Kidney (tissue), 13 donors: ENCODE measurements at regions not wholly inside any gene's neighbourhood (a gene's known extent, or its start where the extent isn't known, plus 50 kb on each side); places are given as distances from the start of the nearest gene placed in this dataset.

Experiments
- DNase-seq, 5 donors: peaks; one replicate each; pipeline ENCODE4 v3.0.0-alpha.2; 2013 to 2020
- FAIRE-seq: peaks from 2 replicates; lab custom pipeline; 2012; peaks lifted over from hg19 to GRCh38; lab: Jason Lieb, UNC
- H3K27ac ChIP-seq, 2 donors: one replicate each; pipeline ENCODE4 v1.7.0; 2013; ENCODE audit warnings: low read depth in 2 of 2, low read length in 2 of 2, inconsistent platforms in 1 of 2
- H3K27me3 ChIP-seq: one replicate; pipeline ENCODE4 v1.7.1; 2013; ENCODE audit warnings: low read length, inconsistent platforms; ENCODE audit not compliant: control insufficient read depth, insufficient read depth
- H3K36me3 ChIP-seq, 3 donors: one replicate each; pipeline versions ENCODE4 v1.7.0 to v1.7.1; 2013; ENCODE audit warnings: low read length in 3 of 3, control low read depth in 1 of 3, inconsistent platforms in 1 of 3; ENCODE audit not compliant: insufficient read depth in 3 of 3, control insufficient read depth in 2 of 3
- H3K4me1 ChIP-seq, 3 donors: one replicate each; pipeline versions ENCODE4 v1.7.0 to v1.7.1; 2013; ENCODE audit warnings: low read length in 3 of 3, inconsistent platforms in 1 of 3, low read depth in 1 of 3; ENCODE audit not compliant: control insufficient read depth in 2 of 3, insufficient read depth in 2 of 3
- H3K4me3 ChIP-seq, 3 donors: one replicate each; pipeline versions ENCODE4 v1.7.0 to v1.8.1; 2013; ENCODE audit warnings: low read length in 3 of 3, control low read depth in 1 of 3, inconsistent platforms in 1 of 3
- H3K9ac ChIP-seq, 3 donors: one replicate each; pipeline versions ENCODE4 v1.7.0 to v1.7.1; 2013; ENCODE audit warnings: low read length in 3 of 3, control low read depth in 1 of 3, inconsistent platforms in 1 of 3
- H3K9me3 ChIP-seq, 3 donors: one replicate each; pipeline versions ENCODE4 v1.7.0 to v1.7.1; 2013; ENCODE audit warnings: low read length in 3 of 3, control low read depth in 1 of 3, inconsistent platforms in 1 of 3; ENCODE audit not compliant: control insufficient read depth in 2 of 3, insufficient read depth in 1 of 3
- CTCF ChIP-seq: IDR thresholded peaks from 3 replicates; pipeline ENCODE4 v1.5.1; 2012; ENCODE audit warnings: mild to moderate bottlenecking, moderate library complexity, borderline replicate concordance; ENCODE audit not compliant: insufficient read depth; ENCODE audit errors: extremely low read depth
- intact Hi-C: fragments of 100-400 bp; cut with DNase I; formaldehyde crosslinking; loops from one replicate; pipeline ENCODE4 v1.11.1; 2022
- donor health status: control.
- donor health status: control.
- donor health status: control.
- donor health status: control.
- donor health status: control.
- donor health status: DM: yes; HTN: yes; CAD: no.
- donor health status: Normal renal cell carcinoma (clear cell type).

GRCh38 chr21:34011660-34012059, 61.7 kb upstream of the MRPS6 start:
- intact Hi-C loops, result no loop called here
- H3K9ac ChIP-seq, result no peak overlapping the region
- FAIRE-seq, result no peak
- no peak overlapping the region for H3K4me3 ChIP-seq
- H3K27me3 ChIP-seq, result no peaks in the 10 kb centered on the region
- no peak for TF ChIP-seq CTCF
- peaks cover 0 to 2% (median 2%) of the 10 kb centered on the region in 3 donors for H3K9me3 ChIP-seq
- H3K27ac ChIP-seq, result no peak overlapping the region
- no peak for DNase-seq
- H3K4me1 ChIP-seq, result no peaks in the 10 kb centered on the region
- H3K36me3 ChIP-seq, result no peaks in the 10 kb centered on the region

- no peak overlapping the region for H3K4me3 ChIP-seq
- no peaks in the 10 kb centered on the region for H3K36me3 ChIP-seq
- DNase-seq (no peak), FAIRE-seq (no peak)
- intact Hi-C loops, result no loop called here
- no peak for TF ChIP-seq CTCF
- H3K9ac ChIP-seq, result no peak overlapping the region
- H3K27ac ChIP-seq, result no peak overlapping the region
- no peaks in the 10 kb centered on the region for H3K27me3 ChIP-seq
- peaks cover 0 to 2% (median 2%) of the 10 kb centered on the region in 3 donors for H3K9me3 ChIP-seq
- H3K4me1 ChIP-seq, result peaks cover 0 to 4% (median 0%) of the 10 kb centered on the region in 3 donors
Measured at GRCh38 chr21:34009193-34009592, 64.2 kb upstream of the MRPS6 start.

GRCh38 chr21:34008618-34009017, 64.8 kb upstream of the MRPS6 start:
- H3K27me3 ChIP-seq, result no peaks in the 10 kb centered on the region
- peaks cover 0 to 4% (median 0%) of the 10 kb centered on the region in 3 donors for H3K4me1 ChIP-seq
- H3K4me3 ChIP-seq, result no peak overlapping the region
- TF ChIP-seq CTCF, result no peak
- DNase-seq, result no peak
- no peaks in the 10 kb centered on the region for H3K36me3 ChIP-seq
- FAIRE-seq, result no peak
- H3K9ac ChIP-seq, result no peak overlapping the region
- H3K9me3 ChIP-seq, result peaks cover 0 to 2% (median 2%) of the 10 kb centered on the region in 3 donors
- H3K27ac ChIP-seq, result no peak overlapping the region
- intact Hi-C loops, result no loop called here

- Histone ChIP-seq H3K9ac (no peak overlapping the region), H3K27ac (no peak overlapping the region), H3K27me3 (no peaks in the 10 kb centered on the region), H3K9me3 (no peaks in the 10 kb centered on the region), H3K4me1 (peaks cover 0 to 4% (median 0%) of the 10 kb centered on the region in 3 donors), H3K4me3 (no peak overlapping the region), H3K36me3 (no peaks in the 10 kb centered on the region)
- no peak for TF ChIP-seq CTCF
- intact Hi-C loops, result no loop called here
- FAIRE-seq (no peak), DNase-seq (no peak)
Measured at GRCh38 chr21:34006611-34007168, 66.7 kb upstream of the MRPS6 start.
